Caco-2 (cell line): ENCODE measurements at regions not wholly inside any gene's neighbourhood (a gene's known extent, or its start where the extent isn't known, plus 50 kb on each side); places are given as distances from the start of the nearest gene placed in this dataset.

ENCODE experiments used
- BruUV-seq: library from RNA; stranded (reverse); fragments of 400-500 nt; replicated peaks from 2 replicates; lab custom pipeline; 2021; lab: Mats Ljungman, UMichigan
- CTCF ChIA-PET: fragments of 300-600 bp; sonication (Branson Sonifier 250); formaldehyde crosslinking; loops from one replicate; lab custom pipeline; 2022; ENCODE audit warnings: antibody characterized with exemption; lab: Charles Lee
- POLR2A ChIA-PET: fragments of 300-600 bp; sonication (Branson Sonifier 250); formaldehyde crosslinking; loops from one replicate; lab custom pipeline; 2022; ENCODE audit warnings: antibody characterized with exemption; lab: Charles Lee
- DNase-seq, 2 experiments: peaks; one replicate each; pipeline versions ENCODE4 v3.0.0 to v3.0.0-alpha.2; 2020 to 2022
- H3K27me3 ChIP-seq: replicated peaks from 2 replicates; pipeline ENCODE4 v1.6.0; 2011; ENCODE audit warnings: low read length; ENCODE audit not compliant: control insufficient read depth, insufficient read depth
- H3K36me3 ChIP-seq: 2 replicates; pipeline ENCODE4 v1.5.1; 2011; ENCODE audit warnings: low read length; ENCODE audit not compliant: control insufficient read depth, insufficient read depth
- H3K4me1 ChIP-seq: fragments of 250-450 bp; sonication (Bioruptor Pico); 2 replicates; pipeline ENCODE4 v1.5.1; 2020; ENCODE audit warnings: mild to moderate bottlenecking
- H3K4me3 ChIP-seq: 2 replicates; pipeline ENCODE4 v1.5.1; 2011; ENCODE audit warnings: low read depth, mild to moderate bottlenecking, control low read depth, low read length
- H3K9me3 ChIP-seq: fragments of 250-450 bp; sonication (Bioruptor Pico); 2 replicates; pipeline ENCODE4 v1.5.1; 2020; ENCODE audit warnings: mild to moderate bottlenecking, moderate library complexity
- H3K27ac Mint-ChIP-seq: one replicate; pipeline ENCODE4 v1.8.0; 2022; ENCODE audit warnings: mixed read lengths; ENCODE audit not compliant: unreplicated experiment
- H3K27me3 Mint-ChIP-seq: one replicate; pipeline ENCODE4 v1.8.0; 2022; ENCODE audit warnings: mixed read lengths; ENCODE audit not compliant: insufficient read depth, unreplicated experiment
- H3K36me3 Mint-ChIP-seq: one replicate; pipeline ENCODE4 v1.8.0; 2022; ENCODE audit warnings: mild to moderate bottlenecking, mixed read lengths; ENCODE audit not compliant: insufficient read depth, unreplicated experiment
- H3K4me1 Mint-ChIP-seq: one replicate; pipeline ENCODE4 v1.8.0; 2022; ENCODE audit warnings: low read depth, mixed read lengths; ENCODE audit not compliant: unreplicated experiment
- H3K4me3 Mint-ChIP-seq: one replicate; pipeline ENCODE4 v1.8.0; 2022; ENCODE audit warnings: mild to moderate bottlenecking, moderate library complexity, mixed read lengths; ENCODE audit not compliant: unreplicated experiment
- H3K9me3 Mint-ChIP-seq: one replicate; pipeline ENCODE4 v1.8.0; 2022; ENCODE audit warnings: mixed read lengths; ENCODE audit not compliant: unreplicated experiment
- intact Hi-C: fragments of 100-400 bp; cut with micrococcal nuclease; formaldehyde crosslinking; loops from one replicate; pipeline ENCODE4 v1.10.0; 2022; ENCODE audit not compliant: unreplicated experiment
- TF ChIP-seq, protein P1 (sequence below), 2 experiments: fragments of 200-600 bp in 1 of 2; IDR thresholded peaks; 1 replicate in 1 of 2; 2 replicates in 1 of 2; pipeline versions ENCODE4 v1.5.1 to v1.8.0; 2011 to 2022; ENCODE audit warnings: antibody characterized with exemption in 1 of 2, control low read depth in 1 of 2, inconsistent platforms in 1 of 2, low read depth in 1 of 2, low read length in 1 of 2, mild to moderate bottlenecking in 1 of 2, moderate library complexity in 1 of 2; ENCODE audit not compliant: insufficient read depth in 1 of 2, severe bottlenecking in 1 of 2, unreplicated experiment in 1 of 2

DNA sequence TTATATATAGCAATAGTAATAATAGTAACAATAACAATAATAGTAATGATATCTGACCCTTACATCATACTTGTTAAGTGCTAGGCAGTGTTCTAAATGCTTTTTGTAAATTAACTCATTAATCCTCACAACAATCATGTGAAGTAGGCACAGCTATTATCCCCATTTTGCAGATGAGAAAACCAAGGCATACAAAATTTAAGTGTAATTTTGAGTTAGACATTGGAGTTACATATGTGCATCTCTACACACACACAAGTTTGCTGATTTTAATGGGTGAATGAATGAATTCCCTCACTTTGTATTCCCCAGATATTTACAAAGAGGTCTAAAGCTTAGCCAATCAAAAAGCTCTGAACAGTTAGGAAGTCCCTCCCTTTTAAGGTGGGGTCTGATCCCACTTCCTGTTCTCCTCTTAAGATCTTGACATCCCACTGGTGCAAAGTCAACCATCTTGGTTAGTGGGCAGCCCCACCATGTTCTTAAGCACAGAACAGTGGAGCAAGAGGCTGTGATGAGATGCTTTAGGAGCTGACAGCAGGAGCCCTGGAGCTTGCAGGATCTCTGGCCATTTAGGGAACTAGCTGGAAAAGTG, 85.3 kb upstream of the FOXP4 start:
- Histone ChIP-seq H3K27me3 (no peaks in the 10 kb centered on the region), H3K4me1 (peaks cover 72% of the 10 kb centered on the region), H3K9me3 (no peaks in the 10 kb centered on the region), H3K36me3 (no peaks in the 10 kb centered on the region; the same call in 1 of the 2 replicates), H3K4me3 (no peak overlapping the region)
- peaks cover 61% of the 10 kb centered on the region for H3K4me1 Mint-ChIP-seq
- TF ChIP-seq, protein P1, sequence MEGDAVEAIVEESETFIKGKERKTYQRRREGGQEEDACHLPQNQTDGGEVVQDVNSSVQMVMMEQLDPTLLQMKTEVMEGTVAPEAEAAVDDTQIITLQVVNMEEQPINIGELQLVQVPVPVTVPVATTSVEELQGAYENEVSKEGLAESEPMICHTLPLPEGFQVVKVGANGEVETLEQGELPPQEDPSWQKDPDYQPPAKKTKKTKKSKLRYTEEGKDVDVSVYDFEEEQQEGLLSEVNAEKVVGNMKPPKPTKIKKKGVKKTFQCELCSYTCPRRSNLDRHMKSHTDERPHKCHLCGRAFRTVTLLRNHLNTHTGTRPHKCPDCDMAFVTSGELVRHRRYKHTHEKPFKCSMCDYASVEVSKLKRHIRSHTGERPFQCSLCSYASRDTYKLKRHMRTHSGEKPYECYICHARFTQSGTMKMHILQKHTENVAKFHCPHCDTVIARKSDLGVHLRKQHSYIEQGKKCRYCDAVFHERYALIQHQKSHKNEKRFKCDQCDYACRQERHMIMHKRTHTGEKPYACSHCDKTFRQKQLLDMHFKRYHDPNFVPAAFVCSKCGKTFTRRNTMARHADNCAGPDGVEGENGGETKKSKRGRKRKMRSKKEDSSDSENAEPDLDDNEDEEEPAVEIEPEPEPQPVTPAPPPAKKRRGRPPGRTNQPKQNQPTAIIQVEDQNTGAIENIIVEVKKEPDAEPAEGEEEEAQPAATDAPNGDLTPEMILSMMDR (IDR thresholded peaks at IDR 0.05; ENCODE audit: insufficient read depth in 1 of 2, low read depth in 1 of 2, low read length in 1 of 2, severe bottlenecking in 1 of 2, unreplicated experiment in 1 of 2): no peak
- DNase-seq: no peak
- no TSS peak for BruUV-seq
- ChIA-PET CTCF (no interaction called here), POLR2A (no interaction called here)
- no peaks in the 10 kb centered on the region for H3K9me3 Mint-ChIP-seq
- intact Hi-C loops: no loop called here
- peaks cover 8% of the 10 kb centered on the region for H3K36me3 Mint-ChIP-seq
- no peaks in the 10 kb centered on the region for H3K27me3 Mint-ChIP-seq
- H3K27ac Mint-ChIP-seq: no peak overlapping the region
- H3K4me3 Mint-ChIP-seq: no peak overlapping the region

DNA sequence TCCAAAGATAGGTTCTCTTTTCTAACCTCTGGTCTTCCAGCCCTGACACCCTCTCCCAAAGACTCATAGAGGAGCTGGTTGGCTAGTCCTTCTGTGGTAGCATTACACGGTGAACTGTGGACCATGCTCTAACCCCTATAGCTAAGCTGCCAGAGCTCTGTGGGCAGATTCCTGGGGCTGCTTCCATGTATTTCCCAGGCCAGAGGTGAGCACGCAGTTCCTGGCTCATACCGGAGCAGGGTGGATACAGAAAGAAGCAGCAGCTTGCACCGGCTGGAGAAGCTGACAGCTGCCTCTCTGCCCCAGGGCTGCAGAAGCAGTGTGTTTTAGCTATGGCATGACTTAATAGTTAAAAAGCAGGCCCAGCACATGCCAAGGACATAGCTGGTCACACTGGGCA, 84.1 kb upstream of the FOXP4 start:
- H3K36me3 Mint-ChIP-seq: no peaks in the 10 kb centered on the region
- Histone ChIP-seq H3K27me3 (no peaks in the 10 kb centered on the region), H3K36me3 (no peaks in the 10 kb centered on the region; the same call in 1 of the 2 replicates), H3K4me1 (peaks cover 60% of the 10 kb centered on the region), H3K4me3 (no peak overlapping the region), H3K9me3 (no peaks in the 10 kb centered on the region)
- CTCF ChIA-PET: interaction anchor here (0.7 to 1.3 kb wide), 6 partner anchors 12 to 141 kb away, joined by 3 to 6 read pairs (median 4); no protein-coding TSS in a partner anchor
- POLR2A ChIA-PET: no interaction called here
- H3K4me3 Mint-ChIP-seq: no peak overlapping the region
- no peaks in the 10 kb centered on the region for H3K27me3 Mint-ChIP-seq
- TF ChIP-seq, protein P1 (IDR thresholded peaks at IDR 0.05; ENCODE audit: insufficient read depth in 1 of 2, low read depth in 1 of 2, low read length in 1 of 2, severe bottlenecking in 1 of 2, unreplicated experiment in 1 of 2): no peak
- peaks cover 50% of the 10 kb centered on the region for H3K4me1 Mint-ChIP-seq
- BruUV-seq: no TSS peak
- intact Hi-C loops: loop anchor here (2.0 kb wide), 2 partner anchors 41 to 87 kb away; no protein-coding TSS in a partner anchor
- DNase-seq: no peak
- no peaks in the 10 kb centered on the region for H3K9me3 Mint-ChIP-seq
- H3K27ac Mint-ChIP-seq: no peak overlapping the region

DNA sequence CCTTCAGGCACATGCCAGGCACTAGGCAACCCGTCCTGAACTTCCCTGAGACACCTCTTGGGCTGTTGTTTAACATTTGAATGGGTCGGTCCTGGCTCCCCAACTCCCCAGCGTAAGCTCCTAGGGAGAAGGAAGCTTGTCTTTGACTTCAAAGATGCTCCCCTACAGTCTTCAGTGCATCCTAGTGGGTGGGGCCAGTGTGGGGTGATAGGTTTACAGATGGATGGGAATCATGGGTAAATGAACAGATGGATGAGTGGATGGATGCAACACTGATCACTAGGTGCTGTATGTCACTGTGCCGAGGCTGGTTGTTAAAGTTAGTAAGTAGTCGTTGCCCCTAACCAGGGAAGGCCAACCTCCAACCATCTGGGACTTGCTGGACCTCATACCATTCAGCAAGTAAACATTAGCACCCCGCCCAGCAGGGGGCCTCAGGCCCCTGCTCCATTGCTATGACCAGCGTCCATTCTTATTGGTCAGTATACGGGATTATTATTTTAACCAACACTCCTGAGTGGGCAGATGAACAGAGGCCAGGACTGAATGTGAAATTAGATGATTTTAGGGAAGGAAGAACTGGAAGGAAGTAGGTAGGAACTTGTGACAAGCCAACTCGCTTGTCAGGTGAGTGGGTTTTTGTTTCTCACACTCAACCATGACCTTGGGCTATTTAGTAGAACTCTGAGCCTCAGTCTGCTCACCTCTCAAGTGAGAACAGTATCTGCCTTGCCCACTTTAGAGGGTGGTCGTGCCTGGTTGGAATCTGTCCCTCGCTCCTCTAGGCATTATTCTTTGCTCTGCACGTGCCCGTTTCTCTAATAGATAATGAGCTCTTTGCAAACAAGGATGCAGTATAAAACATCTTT, 82.9 kb upstream of the FOXP4 start:
- TF ChIP-seq, protein P1 (IDR thresholded peaks at IDR 0.05; ENCODE audit: insufficient read depth in 1 of 2, low read depth in 1 of 2, low read length in 1 of 2, severe bottlenecking in 1 of 2, unreplicated experiment in 1 of 2): peak; percentile 65 to 81
- intact Hi-C loops: loop anchor here (1.0 to 2.0 kb wide), 4 partner anchors 40 to 129 kb away; no protein-coding TSS in a partner anchor
- Mint-ChIP-seq H3K9me3 (no peaks in the 10 kb centered on the region), H3K36me3 (no peaks in the 10 kb centered on the region), H3K4me3 (no peak overlapping the region), H3K27me3 (no peaks in the 10 kb centered on the region), H3K4me1 (peaks cover 46% of the 10 kb centered on the region), H3K27ac (no peak overlapping the region)
- Histone ChIP-seq H3K9me3 (no peaks in the 10 kb centered on the region), H3K4me3 (no peak overlapping the region), H3K36me3 (no peaks in the 10 kb centered on the region; the same call in 1 of the 2 replicates), H3K27me3 (no peaks in the 10 kb centered on the region), H3K4me1 (peaks cover 47% of the 10 kb centered on the region)
- BruUV-seq: no TSS peak
- ChIA-PET POLR2A (no interaction called here), CTCF (interaction anchor here (0.6 to 1.7 kb wide), 5 partner anchors 9 to 129 kb away, joined by 3 to 10 read pairs (median 4); no protein-coding TSS in a partner anchor)
- DNase-seq: peak; percentile 79 to 84
